PC-3 (cell line): ENCODE measurements at regions not wholly inside any gene's neighbourhood (a gene's known extent, or its start where the extent isn't known, plus 50 kb on each side); places are given as distances from the start of the nearest gene placed in this dataset.

Experiments
- ATAC-seq: fragments of 200-7000 bp; cut with Tn5 transposase; 2 replicates; pipeline ENCODE4 v1.9.1; 2020; ENCODE audit warnings: mild to moderate bottlenecking, moderate library complexity
- BruUV-seq: library from RNA; stranded (reverse); fragments of 400-500 nt; replicated peaks from 2 replicates; lab custom pipeline; 2021; lab: Mats Ljungman, UMichigan
- CTCF ChIA-PET: fragments of 300-600 bp; sonication (Branson Sonifier 250); formaldehyde crosslinking; loops from one replicate; lab custom pipeline; 2022; ENCODE audit warnings: antibody characterized with exemption; lab: Charles Lee
- POLR2A ChIA-PET: fragments of 300-600 bp; sonication (Branson Sonifier 250); formaldehyde crosslinking; loops from one replicate; lab custom pipeline; 2022; ENCODE audit warnings: antibody characterized with exemption; ENCODE audit not compliant: unreplicated experiment; lab: Charles Lee
- DNase-seq: peaks from one replicate; pipeline ENCODE4 v3.0.0-alpha.2; 2015
- H2AFZ ChIP-seq: fragments of 300-600 bp; sonication (generic); 2 replicates; pipeline ENCODE4 v1.6.0; 2016; ENCODE audit warnings: antibody characterized with exemption, low read length
- H3F3A ChIP-seq: fragments of 300-600 bp; sonication (generic); one replicate; pipeline ENCODE4 v1.6.0; 2017; ENCODE audit warnings: antibody characterized with exemption, low read length, control low read depth, mild to moderate bottlenecking; ENCODE audit not compliant: unreplicated experiment
- H3K27ac ChIP-seq: fragments of 300-600 bp; sonication (generic); 2 replicates; pipeline ENCODE4 v1.5.1; 2016; ENCODE audit warnings: mild to moderate bottlenecking, low read length
- H3K27me3 ChIP-seq: fragments of 300-600 bp; sonication (generic); 2 replicates; pipeline ENCODE4 v1.6.1; 2016; ENCODE audit warnings: low read length, mixed read lengths
- H3K36me3 ChIP-seq: fragments of 300-600 bp; sonication (generic); 2 replicates; pipeline ENCODE4 v1.6.1; 2016; ENCODE audit warnings: low read depth, mixed run types, low read length, mixed read lengths
- H3K4me1 ChIP-seq: fragments of 300-600 bp; sonication (generic); 2 replicates; pipeline ENCODE4 v1.5.1; 2016; ENCODE audit warnings: low read length; ENCODE audit not compliant: insufficient read depth
- H3K4me2 ChIP-seq: fragments of 300-600 bp; sonication (generic); 2 replicates; pipeline ENCODE4 v1.6.0; 2016; ENCODE audit warnings: low read length
- H3K4me3 ChIP-seq: fragments of 300-600 bp; sonication (generic); 2 replicates; pipeline ENCODE4 v1.5.1; 2016; ENCODE audit warnings: mild to moderate bottlenecking, low read length, mixed read lengths
- H3K79me2 ChIP-seq: fragments of 300-600 bp; sonication (generic); 2 replicates; pipeline ENCODE4 v1.6.1; 2017; ENCODE audit warnings: low read length, mixed read lengths
- H3K9ac ChIP-seq: fragments of 300-600 bp; sonication (generic); 2 replicates; pipeline ENCODE4 v1.6.0; 2016; ENCODE audit warnings: mild to moderate bottlenecking, low read length
- H3K9me2 ChIP-seq: fragments of 300-600 bp; sonication (generic); replicated peaks from 2 replicates; pipeline ENCODE4 v1.6.1; 2016; ENCODE audit warnings: mixed run types, low read length, mixed read lengths
- H3K9me3 ChIP-seq: fragments of 300-600 bp; sonication (generic); 2 replicates; pipeline ENCODE4 v1.6.1; 2016; ENCODE audit warnings: low read length, mixed read lengths
- H4K20me1 ChIP-seq: fragments of 300-600 bp; sonication (generic); 2 replicates; pipeline ENCODE4 v1.6.1; 2016; ENCODE audit warnings: low read length, mixed read lengths
- CTCF ChIP-seq: fragments of 300-600 bp; sonication (generic); conservative IDR thresholded peaks from 2 replicates; pipeline ENCODE4 v1.5.1; 2017; ENCODE audit warnings: antibody characterized with exemption, low read depth, mild to moderate bottlenecking, low read length
- EZH2 ChIP-seq: fragments of 300-600 bp; sonication (generic); IDR thresholded peaks from one replicate; pipeline ENCODE4 v1.6.1; 2017; ENCODE audit warnings: antibody characterized with exemption, mild to moderate bottlenecking, low read length; ENCODE audit not compliant: unreplicated experiment
- EZH2phosphoT487 ChIP-seq: fragments of 300-600 bp; sonication (generic); IDR thresholded peaks from 2 replicates; pipeline ENCODE4 v1.6.1; 2018; ENCODE audit warnings: mild to moderate bottlenecking, antibody characterized with exemption, low read length, borderline replicate concordance
- intact Hi-C: fragments of 100-400 bp; cut with micrococcal nuclease; formaldehyde crosslinking; loops from 2 replicates; pipeline ENCODE4 v1.9.0; 2023

GRCh38 chr13:40402931-40403431, 263.5 kb downstream of the FOXO1 start:
- peak overlapping the region; percentile 83 for H3K27ac ChIP-seq
- DNase-seq (peak; percentile 59), ATAC-seq (peak; percentile 34)
- no peaks in the 10 kb centered on the region for H3K36me3 ChIP-seq
- H3K9me3 ChIP-seq, result no peaks in the 10 kb centered on the region
- CTCF ChIA-PET, result no interaction called here
- peak overlapping the region; percentile 78 for H3K4me2 ChIP-seq
- no TSS peak for BruUV-seq
- no peaks in the 10 kb centered on the region for H4K20me1 ChIP-seq
- H3F3A ChIP-seq, result no peaks in the 10 kb centered on the region
- no peaks in the 10 kb centered on the region for H3K79me2 ChIP-seq
- peak overlapping the region; percentile 61 for H3K9ac ChIP-seq
- H2AFZ ChIP-seq, result peak overlapping the region; percentile 79
- H3K4me3 ChIP-seq, result peak overlapping the region; percentile 17; the same call in 1 of the 2 replicates
- H3K9me2 ChIP-seq, result no peaks in the 10 kb centered on the region
- H3K27me3 ChIP-seq, result no peaks in the 10 kb centered on the region
- intact Hi-C loops, result loop anchor here (10.0 kb wide), 1 partner anchor 142 kb away; no protein-coding TSS in a partner anchor
- TF ChIP-seq EZH2 (no peak), CTCF (no peak), EZH2phosphoT487 (no peak)
- POLR2A ChIA-PET, result no interaction called here
- peaks cover 50% of the 10 kb centered on the region for H3K4me1 ChIP-seq

GRCh38 chr13:40403509-40404241, 262.8 kb downstream of the FOXO1 start:
- Histone ChIP-seq H4K20me1 (no peaks in the 10 kb centered on the region), H3K27me3 (no peaks in the 10 kb centered on the region), H3K9me2 (no peaks in the 10 kb centered on the region), H3K9ac (peak overlapping the region; percentile 61; the same call in 1 of the 2 replicates), H3K27ac (peak overlapping the region; percentile 83), H3K4me1 (peaks cover 55% of the 10 kb centered on the region), H3K36me3 (no peaks in the 10 kb centered on the region), H3K4me2 (peak overlapping the region; percentile 78), H2AFZ (no peak overlapping the region), H3K79me2 (no peaks in the 10 kb centered on the region), H3K4me3 (no peak overlapping the region), H3F3A (no peaks in the 10 kb centered on the region), H3K9me3 (no peaks in the 10 kb centered on the region)
- no peak for DNase-seq
- ATAC-seq, result no peak
- ChIA-PET CTCF (no interaction called here), POLR2A (no interaction called here)
- BruUV-seq, result no TSS peak
- TF ChIP-seq EZH2phosphoT487 (no peak), CTCF (no peak), EZH2 (no peak)
- intact Hi-C loops, result loop anchor here (10.0 kb wide), 1 partner anchor 141 kb away; no protein-coding TSS in a partner anchor

- Histone ChIP-seq H3K27ac (no peak overlapping the region), H3K9me2 (no peaks in the 10 kb centered on the region), H3F3A (no peaks in the 10 kb centered on the region), H3K4me3 (no peak overlapping the region), H3K27me3 (no peaks in the 10 kb centered on the region), H3K79me2 (no peaks in the 10 kb centered on the region), H3K4me2 (no peak overlapping the region), H3K4me1 (peaks cover 63% of the 10 kb centered on the region), H3K36me3 (no peaks in the 10 kb centered on the region), H4K20me1 (no peaks in the 10 kb centered on the region), H3K9ac (no peak overlapping the region), H3K9me3 (no peaks in the 10 kb centered on the region), H2AFZ (no peak overlapping the region)
- CTCF ChIA-PET, result no interaction called here
- DNase-seq (no peak), ATAC-seq (no peak)
- intact Hi-C loops, result loop anchor here (10.0 kb wide), 1 partner anchor 140 kb away; no protein-coding TSS in a partner anchor
- no TSS peak for BruUV-seq
- POLR2A ChIA-PET, result no interaction called here
- TF ChIP-seq EZH2, result no peak
- TF ChIP-seq CTCF, result no peak
- no peak for TF ChIP-seq EZH2phosphoT487
Measured at GRCh38 chr13:40404407-40404806, 262.0 kb downstream of the FOXO1 start.
